ENCODE measurements at regions not wholly inside any gene's neighbourhood (a gene's known extent, or its start where the extent isn't known, plus 50 kb on each side); places are given as distances from the start of the nearest gene placed in this dataset.

DNA sequence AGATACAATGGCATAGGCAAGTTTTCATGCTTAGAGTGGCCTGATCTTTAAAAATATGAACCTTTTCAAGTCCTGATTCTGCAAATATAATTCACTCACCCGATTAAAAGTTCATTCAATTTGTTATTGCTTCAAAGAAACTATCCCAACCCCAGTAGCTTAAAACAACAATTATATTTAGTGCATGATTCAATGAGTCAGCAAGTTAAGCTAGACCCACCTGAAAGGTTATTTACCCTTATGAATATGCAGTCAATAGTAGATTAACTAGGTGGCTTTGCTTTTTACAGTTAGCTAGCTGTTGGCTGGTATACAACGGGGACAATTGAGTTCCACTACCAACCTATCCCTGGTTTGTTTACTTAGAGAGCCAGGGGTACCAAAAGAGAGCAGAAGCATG, 95.6 kb upstream of the ANKEF1 start:
- Histone ChIP-seq H3K27ac (no peak overlapping the region), H3K9me3 (no peaks in the 10 kb centered on the region), H3K27me3 (no peaks in the 10 kb centered on the region), H3K4me3 (no peak overlapping the region), H3K36me3 (no peaks in the 10 kb centered on the region), H3K4me1 (no peaks in the 10 kb centered on the region)
- no peak for TF ChIP-seq POLR2A (IDR thresholded peaks at IDR 0.05)
- TF ChIP-seq, protein P1, sequence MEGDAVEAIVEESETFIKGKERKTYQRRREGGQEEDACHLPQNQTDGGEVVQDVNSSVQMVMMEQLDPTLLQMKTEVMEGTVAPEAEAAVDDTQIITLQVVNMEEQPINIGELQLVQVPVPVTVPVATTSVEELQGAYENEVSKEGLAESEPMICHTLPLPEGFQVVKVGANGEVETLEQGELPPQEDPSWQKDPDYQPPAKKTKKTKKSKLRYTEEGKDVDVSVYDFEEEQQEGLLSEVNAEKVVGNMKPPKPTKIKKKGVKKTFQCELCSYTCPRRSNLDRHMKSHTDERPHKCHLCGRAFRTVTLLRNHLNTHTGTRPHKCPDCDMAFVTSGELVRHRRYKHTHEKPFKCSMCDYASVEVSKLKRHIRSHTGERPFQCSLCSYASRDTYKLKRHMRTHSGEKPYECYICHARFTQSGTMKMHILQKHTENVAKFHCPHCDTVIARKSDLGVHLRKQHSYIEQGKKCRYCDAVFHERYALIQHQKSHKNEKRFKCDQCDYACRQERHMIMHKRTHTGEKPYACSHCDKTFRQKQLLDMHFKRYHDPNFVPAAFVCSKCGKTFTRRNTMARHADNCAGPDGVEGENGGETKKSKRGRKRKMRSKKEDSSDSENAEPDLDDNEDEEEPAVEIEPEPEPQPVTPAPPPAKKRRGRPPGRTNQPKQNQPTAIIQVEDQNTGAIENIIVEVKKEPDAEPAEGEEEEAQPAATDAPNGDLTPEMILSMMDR (IDR thresholded peaks at IDR 0.05), result no peak
- DNase-seq, result no peak
- WGBS, 2 donors, result 54 to 60% methylated on average over 2 of the region's 2 CpGs
- intact Hi-C loops (cut with DNase I), result no loop called here

DNA sequence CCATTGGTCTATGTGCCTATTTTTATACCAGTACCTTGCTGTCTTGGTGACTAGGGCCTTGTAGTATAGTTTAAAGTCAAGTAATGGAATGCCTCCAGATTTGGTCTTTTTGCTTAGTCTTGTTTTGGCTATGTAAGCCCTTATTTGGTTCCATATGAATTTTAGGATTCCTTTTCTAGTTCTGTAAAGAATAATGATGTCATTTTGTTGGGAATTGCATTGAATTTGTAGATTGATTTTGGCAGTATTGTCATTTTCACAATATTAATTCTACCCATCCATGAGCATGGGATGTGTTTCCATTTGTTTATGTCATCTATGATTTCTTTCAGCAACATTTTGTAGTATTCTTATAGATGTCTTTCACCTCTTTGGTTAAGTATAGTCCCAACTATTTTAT, 96.4 kb upstream of the PAK5 start:
- H3K9me3 ChIP-seq, result no peaks in the 10 kb centered on the region
- no peaks in the 10 kb centered on the region for H3K36me3 ChIP-seq
- TF ChIP-seq, protein P1 (IDR thresholded peaks at IDR 0.05), result no peak
- TF ChIP-seq POLR2A (IDR thresholded peaks at IDR 0.05), result no peak
- H3K4me3 ChIP-seq, result no peak overlapping the region
- intact Hi-C loops (cut with DNase I), result no loop called here
- no peaks in the 10 kb centered on the region for H3K4me1 ChIP-seq
- H3K27me3 ChIP-seq, result no peaks in the 10 kb centered on the region
- no peak overlapping the region for H3K27ac ChIP-seq
- DNase-seq, result no peak

DNA sequence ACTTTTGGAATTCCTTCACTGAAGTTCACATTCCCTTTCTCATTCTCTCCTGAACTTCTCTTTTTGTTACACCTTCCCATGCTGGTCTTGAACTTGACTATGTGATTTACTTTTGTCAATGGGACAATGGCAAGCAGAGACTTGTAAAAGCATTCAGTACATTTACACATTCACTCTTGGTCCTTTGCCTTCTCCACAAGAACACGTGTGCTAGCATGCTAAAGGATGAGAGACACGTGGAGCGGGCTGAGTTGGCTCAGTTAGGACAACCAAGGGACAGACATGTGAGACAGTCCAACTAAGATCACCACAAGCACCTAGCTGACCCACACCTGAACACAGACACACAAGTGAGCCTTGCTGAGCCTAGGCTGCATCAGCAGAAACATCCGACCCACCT, 91.3 kb upstream of the PAK5 start:
- H3K27ac ChIP-seq, result no peak overlapping the region
- WGBS, 2 donors, result 39 to 60% methylated on average over 1 to 3 of the region's 4 CpGs
- TF ChIP-seq, protein P1 (IDR thresholded peaks at IDR 0.05), result no peak
- no peak for TF ChIP-seq POLR2A (IDR thresholded peaks at IDR 0.05)
- intact Hi-C loops (cut with DNase I), result no loop called here
- no peaks in the 10 kb centered on the region for H3K27me3 ChIP-seq
- DNase-seq, result no peak
- no peak overlapping the region for H3K4me3 ChIP-seq
- H3K9me3 ChIP-seq, result no peaks in the 10 kb centered on the region
- H3K4me1 ChIP-seq, result peaks cover 0 to 38% (median 11%) of the 10 kb centered on the region in 3 donors
- H3K36me3 ChIP-seq, result no peaks in the 10 kb centered on the region

DNA sequence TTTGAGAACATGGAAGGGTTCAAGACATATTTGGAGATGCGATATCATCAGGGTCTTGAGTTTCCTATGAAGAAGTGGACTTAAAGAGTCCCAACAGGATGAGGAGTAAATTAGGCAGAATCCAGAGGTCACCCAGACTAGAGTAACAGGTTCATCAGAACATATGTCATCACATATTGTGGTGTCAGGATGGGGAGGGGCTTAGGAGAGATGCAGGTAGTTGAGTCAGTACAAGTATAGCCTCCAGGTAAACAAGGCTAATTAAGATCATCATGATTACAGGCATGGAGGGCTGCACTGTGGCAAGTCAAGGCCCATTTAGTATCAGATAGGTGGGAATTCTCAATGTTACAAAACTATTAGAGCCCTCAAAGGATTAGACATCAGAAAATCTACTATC, 90.1 kb upstream of the PAK5 start:
- intact Hi-C loops (cut with DNase I), result no loop called here
- H3K4me3 ChIP-seq, result no peak overlapping the region
- no peak for DNase-seq
- no peaks in the 10 kb centered on the region for H3K36me3 ChIP-seq
- H3K27me3 ChIP-seq, result no peaks in the 10 kb centered on the region
- no peak overlapping the region for H3K27ac ChIP-seq
- H3K4me1 ChIP-seq, result peaks cover 0 to 38% (median 11%) of the 10 kb centered on the region in 3 donors
- H3K9me3 ChIP-seq, result no peaks in the 10 kb centered on the region
- TF ChIP-seq POLR2A (IDR thresholded peaks at IDR 0.05), result no peak
- TF ChIP-seq, protein P1 (IDR thresholded peaks at IDR 0.05), result no peak
- WGBS, 2 donors, result 77 to 87% methylated on average over 1 of the region's 1 CpG

DNA sequence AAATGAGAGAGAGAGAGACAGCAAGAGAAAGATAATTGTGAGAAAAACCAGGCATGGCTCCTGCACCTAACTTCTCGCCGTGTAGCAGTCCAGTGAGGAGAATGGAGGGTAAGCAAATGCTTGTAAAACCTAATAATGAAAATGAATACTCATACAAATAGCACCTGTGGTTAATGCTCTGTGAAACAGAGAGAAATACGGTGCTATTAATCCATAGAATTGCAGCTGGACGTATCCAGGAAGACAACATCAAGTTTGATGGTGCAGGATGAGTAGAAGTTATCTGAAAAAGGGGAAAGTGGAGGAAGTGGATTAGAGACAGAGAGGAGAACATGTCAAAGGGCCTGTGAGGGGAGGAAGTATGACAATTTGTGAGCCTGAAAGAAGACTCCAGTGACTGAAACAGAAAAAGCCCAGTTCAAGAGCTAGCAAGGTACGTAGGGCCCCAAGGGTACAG, 89.4 kb upstream of the PAK5 start:
- TF ChIP-seq POLR2A (IDR thresholded peaks at IDR 0.05), result no peak
- TF ChIP-seq, protein P1 (IDR thresholded peaks at IDR 0.05), result no peak
- no peak overlapping the region for H3K27ac ChIP-seq
- no peaks in the 10 kb centered on the region for H3K36me3 ChIP-seq
- no peaks in the 10 kb centered on the region for H3K9me3 ChIP-seq
- WGBS, 2 donors, result 49 to 51% methylated on average over 5 of the region's 5 CpGs
- peaks cover 0 to 38% (median 11%) of the 10 kb centered on the region in 3 donors for H3K4me1 ChIP-seq
- no peaks in the 10 kb centered on the region for H3K27me3 ChIP-seq
- H3K4me3 ChIP-seq, result no peak overlapping the region
- DNase-seq, result no peak
- intact Hi-C loops (cut with DNase I), result no loop called here
